ENCODE measurements at regions not wholly inside any gene's neighbourhood (a gene's known extent, or its start where the extent isn't known, plus 50 kb on each side); places are given as distances from the start of the nearest gene placed in this dataset.

DNA sequence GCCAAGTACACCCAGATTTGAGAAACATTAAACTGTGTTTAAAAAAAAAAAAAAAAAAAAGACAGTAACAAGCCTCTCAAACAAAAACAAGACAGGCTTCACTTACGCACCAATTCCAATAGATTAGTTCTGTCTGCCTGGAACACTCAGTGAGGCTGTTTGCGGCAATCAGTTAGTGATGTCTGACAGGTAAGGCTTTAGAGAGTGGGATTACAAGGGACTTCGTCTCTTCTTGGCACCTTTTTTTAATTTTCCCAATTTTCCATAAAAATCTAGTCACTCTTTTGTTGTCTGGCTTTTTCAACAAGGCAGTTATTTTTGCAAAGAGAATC, 79.6 kb downstream of the NCOR2 start:
- DNase-seq: no peak

DNA sequence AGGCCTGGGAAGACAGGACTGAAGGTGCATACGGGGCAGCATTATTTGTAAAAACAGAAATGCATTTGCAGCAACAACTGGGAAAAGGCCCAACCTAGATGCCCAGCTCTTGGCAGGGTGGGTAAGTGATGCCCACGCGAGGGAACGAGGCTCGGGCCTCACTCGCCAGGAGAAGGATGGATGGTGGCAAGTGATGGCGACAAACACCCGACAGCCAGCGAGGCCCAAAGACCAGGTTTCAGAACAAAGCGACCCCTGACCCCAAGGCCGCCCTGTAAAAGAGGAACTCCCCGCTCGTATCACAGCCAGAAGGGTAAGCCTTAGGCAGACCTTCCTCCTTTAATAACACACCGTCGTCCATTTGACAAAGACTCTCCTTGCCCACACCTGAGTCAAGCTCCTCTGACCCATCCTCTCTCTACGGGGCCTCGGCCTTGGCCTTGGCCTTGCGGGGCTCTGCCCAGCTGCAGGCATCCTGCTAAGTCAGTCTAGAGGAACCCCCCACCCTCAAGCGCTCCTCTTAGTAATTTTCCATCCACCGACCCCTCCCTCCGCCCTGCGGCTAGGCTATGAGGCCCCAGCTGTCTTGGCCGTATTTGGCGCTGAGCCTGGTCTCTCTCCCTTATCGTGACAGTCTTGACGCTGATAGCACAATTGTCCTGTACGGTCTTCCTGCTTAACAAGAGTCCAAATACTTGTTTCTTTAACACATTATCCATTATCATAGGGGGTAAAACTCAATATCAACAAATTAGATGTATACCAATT, 80.2 kb downstream of the NCOR2 start:
- no peak for DNase-seq

DNA sequence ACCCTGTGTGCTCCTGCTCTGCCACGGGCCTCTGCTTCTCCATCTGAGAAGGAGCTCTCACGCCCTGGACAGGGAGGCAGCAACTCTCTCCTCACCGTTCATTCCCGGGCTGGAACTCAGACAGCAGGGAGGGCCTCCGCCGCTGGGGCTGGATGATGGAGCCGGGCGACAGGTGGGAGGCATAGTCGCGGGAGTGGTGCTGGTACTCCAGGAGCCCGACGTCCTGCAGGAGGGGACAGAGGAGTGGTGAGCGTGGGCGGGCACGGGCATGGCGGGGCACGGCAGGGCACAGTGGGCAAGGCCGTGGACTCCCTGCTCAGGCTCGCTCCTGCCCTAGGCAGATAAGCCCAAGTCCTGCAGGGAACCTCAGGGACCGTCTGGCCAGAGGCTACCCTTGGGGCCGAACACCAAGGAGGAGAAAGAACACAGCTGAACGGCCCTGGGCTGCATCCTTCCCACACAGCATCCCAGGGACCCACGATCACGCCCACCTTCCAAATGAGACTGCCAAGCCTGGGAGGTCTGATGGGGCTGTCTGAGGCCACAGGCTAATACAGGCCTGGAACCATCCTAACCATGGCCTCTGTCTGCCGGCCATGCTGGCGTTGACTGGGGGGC, 81.0 kb downstream of the NCOR2 start:
- DNase-seq: no peak

DNA sequence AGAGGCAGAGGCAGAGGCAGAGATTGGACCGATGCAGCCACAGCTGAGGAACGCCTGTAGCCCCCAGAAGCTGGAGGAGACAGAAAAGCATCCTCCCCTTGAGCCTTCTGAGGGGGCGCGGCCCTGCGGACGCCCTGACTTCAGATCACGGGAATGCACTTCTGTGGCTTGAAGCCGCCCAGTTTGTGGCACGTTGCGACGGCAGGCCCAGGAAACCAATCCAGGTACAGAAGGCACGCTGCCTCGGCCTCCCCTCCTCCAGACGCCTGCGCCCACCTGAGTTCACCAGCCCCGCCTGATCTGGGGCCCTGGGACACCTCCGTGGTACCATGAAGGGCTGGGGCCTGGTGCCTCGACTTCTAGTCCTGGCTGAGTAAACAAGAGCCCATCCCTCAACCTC, 82.0 kb downstream of the NCOR2 start:
- DNase-seq: no peak

GRCh38 chr12:124484526-124484953, 82.9 kb downstream of the NCOR2 start:
- no peak for DNase-seq

GRCh38 chr12:124484067-124484466, 83.3 kb downstream of the NCOR2 start:
- DNase-seq: no peak

DNA sequence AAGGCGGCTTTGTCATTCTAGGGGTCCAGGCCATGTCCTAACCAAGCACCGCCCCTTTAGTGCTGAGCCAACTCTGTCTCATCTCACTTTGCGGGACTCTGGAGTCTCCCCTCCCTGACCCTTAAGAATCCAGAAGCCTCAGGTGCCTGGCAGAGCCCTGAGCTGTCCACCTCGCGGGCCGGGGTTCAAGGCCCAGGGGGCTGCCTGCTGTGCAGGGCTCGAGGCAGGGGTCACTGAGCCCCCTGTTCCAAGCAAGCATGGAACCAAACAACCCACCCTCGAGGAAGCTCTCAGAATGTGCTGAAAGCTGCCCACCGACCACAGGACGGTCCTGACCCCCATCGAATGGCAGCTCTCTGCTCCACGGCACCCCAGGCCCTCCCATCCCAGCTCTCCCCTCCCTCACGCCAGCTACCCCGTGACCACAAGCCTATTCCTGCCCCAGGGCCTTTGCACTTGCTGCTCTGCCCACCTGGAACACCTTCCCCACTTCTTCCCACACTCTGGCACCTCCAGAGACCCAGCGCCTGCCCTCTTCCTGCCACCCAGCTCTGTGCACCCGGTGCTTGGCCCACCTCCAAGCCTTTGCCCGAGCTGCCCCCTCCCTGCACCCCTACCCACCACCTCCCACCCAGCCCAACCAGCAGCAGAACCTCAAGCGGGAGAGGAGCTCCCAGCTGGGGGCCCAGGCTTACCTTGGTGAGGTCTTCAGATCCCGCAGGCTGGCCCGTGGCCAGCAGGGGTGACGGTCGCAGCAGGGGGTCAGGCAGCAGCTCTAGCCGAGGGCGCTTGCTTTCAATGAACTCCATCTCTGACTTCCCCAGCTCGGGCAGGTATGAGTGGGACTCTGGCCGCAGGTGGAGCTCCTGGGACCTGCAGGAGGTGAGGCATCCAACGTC, 84.3 kb downstream of the NCOR2 start:
- no peak for DNase-seq

GRCh38 chr12:124482567-124482893, 84.9 kb downstream of the NCOR2 start:
- DNase-seq: no peak

DNA sequence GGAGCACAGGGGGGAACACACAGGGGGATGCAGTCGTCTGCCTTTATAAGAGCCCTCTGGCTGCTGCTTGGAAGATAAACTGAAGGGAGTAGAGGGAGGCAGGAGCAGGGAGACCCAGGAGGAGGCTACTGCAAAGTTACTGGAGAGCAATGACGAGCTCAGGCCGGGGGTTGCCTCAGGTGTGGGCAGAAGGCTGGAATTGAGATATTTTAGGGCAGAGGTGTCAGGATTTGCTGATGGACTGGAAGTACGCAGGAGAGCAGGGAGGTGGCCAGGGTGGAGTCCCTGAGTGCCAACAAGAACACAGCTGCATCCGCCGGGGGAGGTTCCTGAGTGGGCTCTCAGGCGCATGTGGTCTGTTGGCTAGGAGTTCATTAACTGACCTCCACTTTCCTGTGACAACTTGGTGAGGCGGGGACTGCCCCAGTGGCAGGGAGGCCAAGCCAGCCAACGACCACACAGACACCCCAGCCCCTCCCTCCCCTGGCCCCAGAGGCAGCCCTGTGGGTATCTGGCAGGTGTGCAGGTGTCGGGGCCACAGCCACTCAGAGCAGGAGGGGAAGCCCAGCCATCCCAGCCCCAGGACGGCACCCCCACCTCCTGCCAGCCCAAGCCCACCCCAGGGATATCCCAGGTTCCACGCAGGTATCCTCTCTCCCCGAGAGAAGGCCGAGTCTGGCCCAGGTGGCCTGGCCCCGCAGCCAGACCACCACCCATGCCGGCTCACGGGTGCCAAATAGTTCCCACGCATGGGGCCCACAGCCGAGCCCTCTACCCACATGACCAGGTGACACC, 85.4 kb downstream of the NCOR2 start:
- DNase-seq: no peak

- DNase-seq: no peak
Measured at GRCh38 chr12:124481257-124481750, 86.1 kb downstream of the NCOR2 start.

DNA sequence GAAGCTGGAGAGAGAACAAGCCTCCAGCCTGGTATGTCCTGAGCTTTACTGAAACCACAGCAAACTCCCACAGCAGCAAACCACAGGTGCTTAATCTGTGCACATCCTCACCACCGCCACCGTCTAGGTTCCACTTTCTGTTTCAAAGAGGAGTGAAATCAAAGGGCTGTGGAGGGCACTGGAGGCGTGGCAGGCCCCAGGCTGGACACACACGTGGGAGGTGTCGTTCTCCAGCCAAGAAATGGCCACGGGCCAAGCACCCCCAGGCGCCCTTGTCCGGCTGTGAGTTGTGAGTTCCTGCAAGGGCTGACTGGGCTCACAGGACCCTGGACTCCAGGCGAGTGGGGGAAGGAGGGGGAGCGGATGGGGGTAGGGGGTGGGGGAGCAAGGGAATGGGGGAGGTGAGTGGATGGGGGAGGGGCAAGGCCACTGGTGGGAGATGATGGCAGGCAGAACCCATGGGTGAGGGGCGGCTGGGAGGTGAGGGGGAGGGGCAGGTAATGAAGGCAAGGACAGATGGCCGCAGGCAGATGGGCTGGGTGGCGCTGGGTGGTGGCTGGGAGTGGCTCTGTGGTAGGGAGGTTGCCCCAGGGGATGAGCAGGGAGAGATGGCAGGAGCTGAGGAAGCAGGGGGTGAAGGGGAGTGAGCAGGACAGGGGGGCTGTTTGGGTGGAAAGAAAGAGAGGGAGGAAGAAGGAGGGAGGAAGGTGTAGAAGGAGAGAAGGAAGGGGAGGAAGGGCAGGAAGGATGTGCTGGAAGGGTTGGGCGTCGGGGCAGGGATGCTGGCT, 86.7 kb downstream of the NCOR2 start:
- DNase-seq: no peak

DNA sequence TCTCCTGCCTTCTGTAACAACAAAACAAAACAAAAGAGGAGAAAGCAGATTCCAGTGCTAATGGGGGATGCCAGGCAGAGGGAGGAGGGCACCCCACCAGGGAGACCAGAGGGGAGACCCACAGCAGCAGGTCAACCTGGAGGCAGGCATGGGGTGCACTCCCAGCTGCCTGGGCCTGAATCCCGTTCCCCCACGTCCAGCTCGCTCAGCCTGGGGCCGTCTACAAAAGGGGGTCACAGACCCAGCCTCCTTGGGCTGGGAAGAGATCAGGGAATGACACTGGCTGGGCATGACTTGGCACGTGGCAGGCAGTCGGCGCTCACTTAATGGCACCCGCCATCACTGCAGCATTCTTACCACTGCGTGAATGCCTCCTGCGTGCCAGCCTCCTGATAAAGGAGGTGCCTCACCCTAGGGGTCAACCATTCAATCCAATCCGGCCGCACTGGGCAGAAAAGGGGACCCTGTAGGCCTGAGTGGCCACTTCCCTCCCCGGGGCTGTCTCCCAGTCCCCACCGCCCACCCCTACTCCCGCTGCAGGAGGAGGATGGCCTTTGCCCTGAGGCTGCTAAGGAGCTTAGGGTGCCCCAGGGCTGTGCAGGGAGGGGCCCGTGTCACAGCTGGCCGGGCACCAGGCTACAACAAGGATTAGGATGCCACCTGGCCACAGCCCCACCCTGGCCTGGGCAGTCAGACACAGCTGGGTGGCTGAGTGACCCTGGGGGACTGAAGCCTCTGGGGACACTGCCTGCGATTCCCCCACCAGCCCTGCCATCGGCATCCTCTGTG, 87.5 kb downstream of the NCOR2 start:
- DNase-seq: no peak

DNA sequence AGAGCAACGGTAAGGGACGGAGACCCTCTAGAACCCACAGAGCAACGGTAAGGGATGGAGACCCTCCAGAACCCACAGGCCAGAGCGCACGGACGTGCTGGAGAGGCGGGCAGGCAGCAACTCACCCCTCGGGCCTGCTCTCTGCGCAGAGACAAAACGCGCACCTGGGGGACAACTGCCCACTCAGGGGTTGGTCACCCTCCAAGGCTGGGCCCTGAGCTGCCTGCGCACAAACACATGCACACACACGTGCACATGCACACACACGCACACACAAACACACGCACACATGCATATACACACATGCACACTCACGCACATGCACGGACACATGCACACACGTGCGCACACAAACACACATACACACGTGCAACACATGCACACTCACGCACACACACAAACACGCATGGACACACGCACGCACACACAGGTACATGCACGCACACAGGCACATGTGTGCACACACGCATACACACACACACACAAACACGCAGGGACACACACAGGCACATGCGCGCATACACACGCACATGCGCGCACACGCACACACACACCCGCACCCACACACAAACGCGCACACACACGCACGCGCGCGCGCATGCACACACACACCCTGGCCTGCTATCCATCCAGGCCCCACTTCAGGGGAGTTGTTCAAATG, 88.3 kb downstream of the NCOR2 start:
- DNase-seq: no peak

GRCh38 chr12:124478416-124478815, 89.0 kb downstream of the NCOR2 start:
- no peak for DNase-seq

DNA sequence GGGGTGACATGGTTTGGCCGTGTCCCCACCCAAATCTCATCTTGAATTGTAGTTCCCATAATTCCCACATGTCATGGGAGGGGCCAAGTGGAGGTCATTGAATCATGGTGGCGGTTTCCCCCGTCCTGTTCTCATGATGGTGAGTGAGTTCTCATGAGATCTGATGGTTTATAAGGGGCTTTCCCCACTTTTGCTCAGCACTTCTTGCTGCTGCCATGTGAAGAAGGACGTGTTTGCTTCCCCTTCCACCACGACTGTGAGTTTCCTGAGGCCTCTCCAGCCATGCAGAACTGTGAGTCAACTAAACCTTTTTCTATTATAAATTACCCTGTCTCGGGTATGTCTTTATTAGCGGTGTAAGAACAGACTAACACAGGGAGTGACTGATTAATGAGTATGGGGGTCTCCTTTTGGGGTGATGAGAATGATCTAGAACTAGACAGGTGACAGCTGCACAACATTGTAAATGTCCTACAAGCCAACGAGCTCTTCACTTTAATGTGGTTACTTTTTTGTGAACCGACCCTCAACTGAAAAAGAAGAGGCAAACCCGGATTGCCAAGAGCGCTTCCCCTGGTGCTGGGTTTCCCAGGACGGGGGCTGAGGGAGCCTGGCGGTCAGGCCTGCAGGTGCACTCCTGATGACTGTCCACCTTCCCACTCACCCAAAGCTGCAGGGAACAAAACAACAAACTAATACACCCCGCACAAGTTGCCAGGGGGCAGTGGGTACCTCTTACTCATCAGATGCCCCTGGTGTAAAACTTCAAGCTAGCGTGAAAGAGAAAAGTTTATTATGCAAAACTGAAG, 90.1 kb downstream of the NCOR2 start:
- no peak for DNase-seq

GRCh38 chr12:124476011-124476400, 91.4 kb downstream of the NCOR2 start:
- no peak for DNase-seq

GRCh38 chr12:124475295-124476010, 92.0 kb downstream of the NCOR2 start:
- DNase-seq: no peak

DNA sequence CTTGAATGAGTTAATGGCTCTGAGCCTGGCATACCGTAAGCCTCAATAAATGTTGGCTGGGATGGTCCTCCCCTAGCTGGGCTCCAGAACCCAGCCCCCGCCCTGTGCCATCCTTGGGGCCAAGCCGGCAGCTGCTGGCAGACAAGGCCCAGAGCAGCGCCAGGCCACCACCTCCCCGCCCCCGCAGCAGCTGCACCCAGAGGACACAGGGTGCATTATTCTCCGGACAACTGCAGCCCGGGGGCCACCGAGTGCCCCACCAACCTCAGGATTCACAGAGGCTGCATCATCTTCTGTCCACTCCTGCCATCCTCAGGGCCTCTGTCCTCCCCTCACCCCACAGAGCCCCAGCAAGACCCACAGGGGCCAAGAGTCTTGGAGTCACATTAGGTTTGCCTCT, 92.7 kb downstream of the NCOR2 start:
- DNase-seq: no peak

DNA sequence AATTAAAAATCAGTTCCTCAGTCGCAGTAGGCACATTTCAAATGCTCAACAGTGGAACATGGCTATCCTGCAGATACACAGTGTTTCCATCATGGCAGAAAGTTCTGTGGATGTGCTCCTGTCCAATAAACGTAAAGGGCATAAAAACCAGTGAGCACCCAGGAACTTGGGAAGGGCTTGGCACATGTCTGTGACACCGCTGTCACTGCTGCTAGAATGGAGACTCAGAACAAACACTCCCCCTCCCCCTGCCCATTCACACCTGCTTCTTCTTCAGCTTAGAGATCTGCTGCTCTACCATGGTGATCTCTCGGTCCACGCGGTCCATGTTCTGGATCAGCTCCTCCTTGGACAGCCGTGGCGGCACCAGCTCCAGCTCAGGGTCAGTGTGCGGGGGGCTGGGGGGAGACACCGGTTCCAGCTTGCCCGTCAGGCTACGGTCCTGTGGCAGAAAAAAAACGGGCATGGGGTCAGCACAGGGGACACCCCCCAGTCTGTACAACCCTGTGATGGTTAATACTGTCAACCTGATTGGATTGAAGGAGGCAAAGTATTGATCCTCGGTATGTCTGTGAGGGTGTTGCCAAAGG, 94.6 kb downstream of the NCOR2 start:
- no peak for DNase-seq
